Peyer's patch (tissue), 4 donors: ENCODE measurements at regions not wholly inside any gene's neighbourhood (a gene's known extent, or its start where the extent isn't known, plus 50 kb on each side); places are given as distances from the start of the nearest gene placed in this dataset.

Source experiments
- DNase-seq, 3 donors: peaks; one replicate each; pipeline ENCODE4 v3.0.0-alpha.2; 2017 to 2019
- H3K27ac ChIP-seq, 4 donors: fragments of 200-600 bp; sonication (generic); one replicate each; pipeline ENCODE4 v1.5.1; 2016 to 2019
- H3K27me3 ChIP-seq, 2 donors: fragments of 200-600 bp; sonication (generic); one replicate each; pipeline ENCODE4 v1.5.1; 2019
- H3K36me3 ChIP-seq, 3 donors: fragments of 200-600 bp; sonication (generic); one replicate each; pipeline ENCODE4 v1.5.1; 2016 to 2019
- H3K4me1 ChIP-seq, 4 donors: fragments of 200-600 bp; sonication (generic); one replicate each; pipeline ENCODE4 v1.5.1; 2016 to 2019
- H3K4me3 ChIP-seq, 4 donors: fragments of 200-600 bp; sonication (generic); 1 replicate in 3 of 4; 2 replicates in 1 of 4; pipeline ENCODE4 v1.5.1; 2016 to 2019; ENCODE audit warnings: mild to moderate bottlenecking in 1 of 4
- H3K9me3 ChIP-seq, 4 donors: fragments of 200-600 bp; sonication (generic); one replicate each; pipeline ENCODE4 v1.5.1; 2016 to 2019; ENCODE audit warnings: mild to moderate bottlenecking in 1 of 4
- CTCF ChIP-seq, 6 experiments: fragments of 450-650 bp in 4 of 6; fragments of 200-600 bp in 2 of 6; sonication (generic) in 1 of 6; IDR thresholded peaks; one replicate each; pipeline ENCODE4 v1.5.1; 2017 to 2019; ENCODE audit warnings: antibody characterized with exemption in 6 of 6, mild to moderate bottlenecking in 3 of 6, moderate library complexity in 1 of 6
- POLR2A ChIP-seq, 2 donors: fragments of 450-650 bp; IDR thresholded peaks; one replicate each; pipeline ENCODE4 v1.5.1; 2017; ENCODE audit warnings: antibody characterized with exemption in 2 of 2, mild to moderate bottlenecking in 2 of 2, moderate library complexity in 2 of 2

GRCh38 chr4:159460371-159460770 lies 357.5 kb downstream of the RAPGEF2 start:
- peaks cover 0 to 4% (median 0%) of the 10 kb centered on the region in 4 donors for H3K9me3 ChIP-seq
- DNase-seq, result no peak
- H3K36me3 ChIP-seq, result no peaks in the 10 kb centered on the region
- no peak overlapping the region for H3K27ac ChIP-seq
- no peaks in the 10 kb centered on the region for H3K4me1 ChIP-seq
- H3K4me3 ChIP-seq, result no peak overlapping the region
- no peak for TF ChIP-seq CTCF (IDR thresholded peaks at IDR 0.05)
- no peak for TF ChIP-seq POLR2A (IDR thresholded peaks at IDR 0.05)
- H3K27me3 ChIP-seq, result no peaks in the 10 kb centered on the region

GRCh38 chr4:159463235-159463634 lies 360.4 kb downstream of the RAPGEF2 start:
- no peak for DNase-seq
- no peaks in the 10 kb centered on the region for H3K4me1 ChIP-seq
- H3K9me3 ChIP-seq, result peaks cover 0 to 4% (median 0%) of the 10 kb centered on the region in 4 donors
- no peaks in the 10 kb centered on the region for H3K36me3 ChIP-seq
- H3K27me3 ChIP-seq, result no peaks in the 10 kb centered on the region
- H3K4me3 ChIP-seq, result no peak overlapping the region
- H3K27ac ChIP-seq, result no peak overlapping the region
- no peak for TF ChIP-seq POLR2A (IDR thresholded peaks at IDR 0.05)
- no peak for TF ChIP-seq CTCF (IDR thresholded peaks at IDR 0.05)

GRCh38 chr4:159464302-159464701 lies 361.4 kb downstream of the RAPGEF2 start:
- Histone ChIP-seq H3K36me3 (no peaks in the 10 kb centered on the region), H3K27ac (no peak overlapping the region)
- no peak for TF ChIP-seq POLR2A (IDR thresholded peaks at IDR 0.05)
- no peak for TF ChIP-seq CTCF (IDR thresholded peaks at IDR 0.05)

GRCh38 chr4:159476886-159477285 lies 374.0 kb downstream of the RAPGEF2 start:
- Histone ChIP-seq H3K4me1 (no peaks in the 10 kb centered on the region), H3K27ac (no peak overlapping the region), H3K36me3 (no peaks in the 10 kb centered on the region), H3K4me3 (no peak overlapping the region), H3K9me3 (no peaks in the 10 kb centered on the region), H3K27me3 (no peaks in the 10 kb centered on the region)
- TF ChIP-seq CTCF (IDR thresholded peaks at IDR 0.05), result no peak
- TF ChIP-seq POLR2A (IDR thresholded peaks at IDR 0.05), result no peak
- no peak for DNase-seq

More at GRCh38 chr4:159464302-159464701, 361.4 kb downstream of the RAPGEF2 start:
- Histone ChIP-seq H3K4me3 (no peak overlapping the region), H3K27me3 (no peaks in the 10 kb centered on the region), H3K9me3 (peaks cover 0 to 4% (median 0%) of the 10 kb centered on the region in 4 donors), H3K4me1 (no peaks in the 10 kb centered on the region)
- DNase-seq, result no peak

- H3K36me3 ChIP-seq, result no peaks in the 10 kb centered on the region
- no peaks in the 10 kb centered on the region for H3K9me3 ChIP-seq
- no peak overlapping the region for H3K4me3 ChIP-seq
- no peaks in the 10 kb centered on the region for H3K4me1 ChIP-seq
- H3K27ac ChIP-seq, result no peak overlapping the region
- no peak for DNase-seq
- H3K27me3 ChIP-seq, result no peaks in the 10 kb centered on the region
- TF ChIP-seq CTCF (IDR thresholded peaks at IDR 0.05) (no peak), POLR2A (IDR thresholded peaks at IDR 0.05) (no peak)
Observed at GRCh38 chr4:159480826-159481225, 377.9 kb downstream of the RAPGEF2 start.

- H3K4me1 ChIP-seq, result no peaks in the 10 kb centered on the region
- H3K27ac ChIP-seq, result no peak overlapping the region
- H3K27me3 ChIP-seq, result no peaks in the 10 kb centered on the region
- DNase-seq, result no peak
- no peaks in the 10 kb centered on the region for H3K9me3 ChIP-seq
- H3K36me3 ChIP-seq, result no peaks in the 10 kb centered on the region
- no peak overlapping the region for H3K4me3 ChIP-seq
- no peak for TF ChIP-seq POLR2A (IDR thresholded peaks at IDR 0.05)
- no peak for TF ChIP-seq CTCF (IDR thresholded peaks at IDR 0.05)
Observed at GRCh38 chr4:159481936-159482335, 379.1 kb downstream of the RAPGEF2 start.
